GM23338 (cell line): ENCODE measurements at regions not wholly inside any gene's neighbourhood (a gene's known extent, or its start where the extent isn't known, plus 50 kb on each side); places are given as distances from the start of the nearest gene placed in this dataset.

ENCODE experiments used
- ATAC-seq: fragments of 200-7000 bp; cut with Tn5 transposase; 3 replicates; pipeline ENCODE4 v1.9.1; 2020
- DNase-seq: peaks from one replicate; pipeline ENCODE4 v3.0.0-alpha.2; 2015; ENCODE audit warnings: low spot score
- H2AFZ ChIP-seq: fragments of 200-600 bp; sonication (generic); 2 replicates; pipeline ENCODE4 v1.8.0; 2016; ENCODE audit warnings: antibody characterized with exemption, mild to moderate bottlenecking, moderate library complexity
- H3F3A ChIP-seq: fragments of 200-600 bp; sonication (generic); replicated peaks from 2 replicates; pipeline ENCODE4 v1.8.0; 2017; ENCODE audit warnings: antibody characterized with exemption, mixed run types, low read depth
- H3K27ac ChIP-seq: fragments of 200-600 bp; sonication (generic); 2 replicates; pipeline ENCODE4 v1.6.1; 2016; ENCODE audit warnings: low read depth
- H3K27me3 ChIP-seq: fragments of 200-600 bp; sonication (generic); 2 replicates; pipeline ENCODE4 v1.8.0; 2016; ENCODE audit warnings: mild to moderate bottlenecking, mixed run types, moderate library complexity; ENCODE audit not compliant: insufficient read depth
- H3K36me3 ChIP-seq: fragments of 200-600 bp; sonication (generic); 2 replicates; pipeline ENCODE4 v1.8.0; 2016; ENCODE audit warnings: mild to moderate bottlenecking; ENCODE audit not compliant: insufficient read depth
- H3K4me1 ChIP-seq: fragments of 200-600 bp; sonication (generic); 2 replicates; pipeline ENCODE4 v1.8.0; 2016; ENCODE audit warnings: mild to moderate bottlenecking, moderate library complexity; ENCODE audit not compliant: insufficient read depth
- H3K4me2 ChIP-seq: fragments of 200-600 bp; sonication (generic); 2 replicates; pipeline ENCODE4 v1.7.1; 2017; ENCODE audit warnings: mixed run types
- H3K4me3 ChIP-seq: fragments of 200-600 bp; sonication (generic); 2 replicates; pipeline ENCODE4 v1.6.1; 2016; ENCODE audit warnings: mixed run types
- H3K79me2 ChIP-seq: fragments of 200-600 bp; sonication (generic); replicated peaks from 2 replicates; pipeline ENCODE4 v1.8.0; 2017; ENCODE audit warnings: mild to moderate bottlenecking; ENCODE audit not compliant: insufficient read depth
- H3K9me2 ChIP-seq: fragments of 200-600 bp; sonication (generic); 2 replicates; pipeline ENCODE4 v1.8.0; 2017; ENCODE audit not compliant: insufficient read depth
- H4K20me1 ChIP-seq: fragments of 200-600 bp; sonication (generic); replicated peaks from 2 replicates; pipeline ENCODE4 v1.8.0; 2017; ENCODE audit warnings: mild to moderate bottlenecking; ENCODE audit not compliant: insufficient read depth
- H3K27ac Mint-ChIP-seq: 2 replicates; pipeline ENCODE4 v1.8.0; 2020; ENCODE audit warnings: inconsistent platforms, mild to moderate bottlenecking, moderate library complexity, mixed read lengths
- H3K27me3 Mint-ChIP-seq: 3 replicates; pipeline ENCODE4 v1.8.0; 2022; ENCODE audit warnings: low read depth, mild to moderate bottlenecking, moderate library complexity, mixed read lengths, inconsistent platforms; ENCODE audit not compliant: insufficient read depth, poor library complexity
- H3K36me3 Mint-ChIP-seq: 3 replicates; pipeline ENCODE4 v1.8.0; 2021; ENCODE audit warnings: low read depth, mild to moderate bottlenecking, inconsistent platforms, moderate library complexity, mixed read lengths
- H3K4me1 Mint-ChIP-seq: 3 replicates; pipeline ENCODE4 v1.8.0; 2020; ENCODE audit warnings: mild to moderate bottlenecking, inconsistent platforms, mixed read lengths
- H3K4me3 Mint-ChIP-seq: 3 replicates; pipeline ENCODE4 v1.8.0; 2021; ENCODE audit warnings: moderate library complexity, mild to moderate bottlenecking, inconsistent platforms, mixed read lengths
- H3K9me3 Mint-ChIP-seq: 3 replicates; pipeline ENCODE4 v1.8.0; 2020; ENCODE audit warnings: moderate library complexity, mild to moderate bottlenecking, inconsistent platforms, mixed read lengths
- CREB1 ChIP-seq: fragments of 250-450 bp; sonication (Bioruptor Pico); IDR thresholded peaks from 2 replicates; pipeline ENCODE4 v1.5.0; 2020; ENCODE audit warnings: low read depth, mild to moderate bottlenecking, moderate library complexity
- EZH2 ChIP-seq: fragments of 200-600 bp; sonication (generic); IDR thresholded peaks from one replicate; pipeline ENCODE4 v1.8.0; 2017; ENCODE audit warnings: antibody characterized with exemption, mild to moderate bottlenecking, low read depth; ENCODE audit not compliant: unreplicated experiment
- NANOG ChIP-seq: IDR thresholded peaks from 2 replicates; pipeline ENCODE4 v1.6.1; 2016; ENCODE audit warnings: antibody characterized with exemption, borderline replicate concordance
- POLR2AphosphoS5 ChIP-seq: IDR thresholded peaks from 2 replicates; pipeline ENCODE4 v1.6.1; 2016; ENCODE audit warnings: antibody characterized with exemption, low read depth
- STAT1 ChIP-seq: IDR thresholded peaks from one replicate; pipeline ENCODE4 v1.6.1; 2016; ENCODE audit warnings: antibody characterized with exemption; ENCODE audit not compliant: unreplicated experiment
- ZNF114 ChIP-seq: fragments of 250-450 bp; sonication (Bioruptor Pico); IDR thresholded peaks from 2 replicates; pipeline ENCODE4 v1.5.0; 2020; ENCODE audit warnings: mild to moderate bottlenecking, moderate library complexity
- ZNF331 ChIP-seq: fragments of 250-450 bp; sonication (Bioruptor Pico); IDR thresholded peaks from 2 replicates; pipeline ENCODE4 v1.5.0; 2020; ENCODE audit warnings: low read depth, mild to moderate bottlenecking, moderate library complexity
- TF ChIP-seq, protein P1 (sequence below): IDR thresholded peaks from 2 replicates; pipeline ENCODE4 v1.6.1; 2016; ENCODE audit warnings: antibody characterized with exemption
- TF ChIP-seq, protein P2 (sequence below): fragments of 250-450 bp; sonication (Bioruptor Pico); IDR thresholded peaks from 2 replicates; pipeline ENCODE4 v1.5.0; 2020; ENCODE audit warnings: mild to moderate bottlenecking, moderate library complexity
- TF ChIP-seq, protein P3 (sequence below), 2 experiments: fragments of 200-600 bp in 1 of 2; sonication (generic) in 1 of 2; conservative IDR thresholded peaks; 2 replicates each; pipeline versions ENCODE4 v1.5.1 to v1.6.1; 2016 to 2017; ENCODE audit warnings: antibody characterized with exemption in 2 of 2, low read depth in 2 of 2, mild to moderate bottlenecking in 2 of 2, moderate library complexity in 1 of 2
- TF ChIP-seq, protein P4 (sequence below): IDR thresholded peaks from one replicate; pipeline ENCODE4 v1.6.1; 2018; ENCODE audit warnings: antibody characterized with exemption; ENCODE audit not compliant: unreplicated experiment

DNA sequence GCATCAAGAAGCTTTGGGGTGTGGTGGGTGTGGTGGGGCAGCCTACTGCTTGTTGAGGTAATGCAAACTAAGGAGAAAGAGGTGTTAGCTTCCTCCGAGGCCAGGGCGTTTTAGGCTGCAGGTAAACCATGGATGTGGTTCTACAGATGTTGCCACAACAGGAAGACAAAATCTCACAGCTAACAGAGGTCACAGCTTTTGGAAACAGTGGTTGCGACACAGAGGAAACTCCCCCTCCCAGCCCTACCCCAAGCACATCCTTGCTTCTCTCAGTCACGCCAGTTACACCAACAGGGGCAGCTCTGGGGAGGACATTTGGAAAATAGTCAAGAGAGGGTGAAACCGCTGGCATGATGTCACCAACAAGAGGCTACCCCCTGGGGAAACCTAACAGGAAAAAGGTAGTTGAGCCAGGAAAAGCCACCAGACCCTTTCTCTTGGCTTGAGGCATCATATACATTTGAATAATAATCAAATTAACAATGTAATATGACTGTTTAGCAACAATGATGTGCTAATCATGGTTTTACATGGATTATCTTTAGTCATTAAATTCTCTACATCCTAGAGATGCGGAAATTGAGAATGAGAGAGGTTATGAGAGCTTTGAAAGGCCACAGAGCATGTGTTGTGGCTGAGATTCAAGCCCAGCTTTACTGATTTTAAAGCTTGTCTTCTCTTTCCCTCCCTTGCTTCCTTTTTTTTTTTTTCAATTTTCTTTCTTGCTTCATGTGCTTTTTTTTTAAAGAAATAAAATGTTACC is 82.2 kb upstream of the IL12B start (continued):
- TF ChIP-seq, protein P1, sequence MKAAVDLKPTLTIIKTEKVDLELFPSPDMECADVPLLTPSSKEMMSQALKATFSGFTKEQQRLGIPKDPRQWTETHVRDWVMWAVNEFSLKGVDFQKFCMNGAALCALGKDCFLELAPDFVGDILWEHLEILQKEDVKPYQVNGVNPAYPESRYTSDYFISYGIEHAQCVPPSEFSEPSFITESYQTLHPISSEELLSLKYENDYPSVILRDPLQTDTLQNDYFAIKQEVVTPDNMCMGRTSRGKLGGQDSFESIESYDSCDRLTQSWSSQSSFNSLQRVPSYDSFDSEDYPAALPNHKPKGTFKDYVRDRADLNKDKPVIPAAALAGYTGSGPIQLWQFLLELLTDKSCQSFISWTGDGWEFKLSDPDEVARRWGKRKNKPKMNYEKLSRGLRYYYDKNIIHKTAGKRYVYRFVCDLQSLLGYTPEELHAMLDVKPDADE, result no peak
- TF ChIP-seq NANOG (no peak), CREB1 (no peak)
- TF ChIP-seq, protein P2, sequence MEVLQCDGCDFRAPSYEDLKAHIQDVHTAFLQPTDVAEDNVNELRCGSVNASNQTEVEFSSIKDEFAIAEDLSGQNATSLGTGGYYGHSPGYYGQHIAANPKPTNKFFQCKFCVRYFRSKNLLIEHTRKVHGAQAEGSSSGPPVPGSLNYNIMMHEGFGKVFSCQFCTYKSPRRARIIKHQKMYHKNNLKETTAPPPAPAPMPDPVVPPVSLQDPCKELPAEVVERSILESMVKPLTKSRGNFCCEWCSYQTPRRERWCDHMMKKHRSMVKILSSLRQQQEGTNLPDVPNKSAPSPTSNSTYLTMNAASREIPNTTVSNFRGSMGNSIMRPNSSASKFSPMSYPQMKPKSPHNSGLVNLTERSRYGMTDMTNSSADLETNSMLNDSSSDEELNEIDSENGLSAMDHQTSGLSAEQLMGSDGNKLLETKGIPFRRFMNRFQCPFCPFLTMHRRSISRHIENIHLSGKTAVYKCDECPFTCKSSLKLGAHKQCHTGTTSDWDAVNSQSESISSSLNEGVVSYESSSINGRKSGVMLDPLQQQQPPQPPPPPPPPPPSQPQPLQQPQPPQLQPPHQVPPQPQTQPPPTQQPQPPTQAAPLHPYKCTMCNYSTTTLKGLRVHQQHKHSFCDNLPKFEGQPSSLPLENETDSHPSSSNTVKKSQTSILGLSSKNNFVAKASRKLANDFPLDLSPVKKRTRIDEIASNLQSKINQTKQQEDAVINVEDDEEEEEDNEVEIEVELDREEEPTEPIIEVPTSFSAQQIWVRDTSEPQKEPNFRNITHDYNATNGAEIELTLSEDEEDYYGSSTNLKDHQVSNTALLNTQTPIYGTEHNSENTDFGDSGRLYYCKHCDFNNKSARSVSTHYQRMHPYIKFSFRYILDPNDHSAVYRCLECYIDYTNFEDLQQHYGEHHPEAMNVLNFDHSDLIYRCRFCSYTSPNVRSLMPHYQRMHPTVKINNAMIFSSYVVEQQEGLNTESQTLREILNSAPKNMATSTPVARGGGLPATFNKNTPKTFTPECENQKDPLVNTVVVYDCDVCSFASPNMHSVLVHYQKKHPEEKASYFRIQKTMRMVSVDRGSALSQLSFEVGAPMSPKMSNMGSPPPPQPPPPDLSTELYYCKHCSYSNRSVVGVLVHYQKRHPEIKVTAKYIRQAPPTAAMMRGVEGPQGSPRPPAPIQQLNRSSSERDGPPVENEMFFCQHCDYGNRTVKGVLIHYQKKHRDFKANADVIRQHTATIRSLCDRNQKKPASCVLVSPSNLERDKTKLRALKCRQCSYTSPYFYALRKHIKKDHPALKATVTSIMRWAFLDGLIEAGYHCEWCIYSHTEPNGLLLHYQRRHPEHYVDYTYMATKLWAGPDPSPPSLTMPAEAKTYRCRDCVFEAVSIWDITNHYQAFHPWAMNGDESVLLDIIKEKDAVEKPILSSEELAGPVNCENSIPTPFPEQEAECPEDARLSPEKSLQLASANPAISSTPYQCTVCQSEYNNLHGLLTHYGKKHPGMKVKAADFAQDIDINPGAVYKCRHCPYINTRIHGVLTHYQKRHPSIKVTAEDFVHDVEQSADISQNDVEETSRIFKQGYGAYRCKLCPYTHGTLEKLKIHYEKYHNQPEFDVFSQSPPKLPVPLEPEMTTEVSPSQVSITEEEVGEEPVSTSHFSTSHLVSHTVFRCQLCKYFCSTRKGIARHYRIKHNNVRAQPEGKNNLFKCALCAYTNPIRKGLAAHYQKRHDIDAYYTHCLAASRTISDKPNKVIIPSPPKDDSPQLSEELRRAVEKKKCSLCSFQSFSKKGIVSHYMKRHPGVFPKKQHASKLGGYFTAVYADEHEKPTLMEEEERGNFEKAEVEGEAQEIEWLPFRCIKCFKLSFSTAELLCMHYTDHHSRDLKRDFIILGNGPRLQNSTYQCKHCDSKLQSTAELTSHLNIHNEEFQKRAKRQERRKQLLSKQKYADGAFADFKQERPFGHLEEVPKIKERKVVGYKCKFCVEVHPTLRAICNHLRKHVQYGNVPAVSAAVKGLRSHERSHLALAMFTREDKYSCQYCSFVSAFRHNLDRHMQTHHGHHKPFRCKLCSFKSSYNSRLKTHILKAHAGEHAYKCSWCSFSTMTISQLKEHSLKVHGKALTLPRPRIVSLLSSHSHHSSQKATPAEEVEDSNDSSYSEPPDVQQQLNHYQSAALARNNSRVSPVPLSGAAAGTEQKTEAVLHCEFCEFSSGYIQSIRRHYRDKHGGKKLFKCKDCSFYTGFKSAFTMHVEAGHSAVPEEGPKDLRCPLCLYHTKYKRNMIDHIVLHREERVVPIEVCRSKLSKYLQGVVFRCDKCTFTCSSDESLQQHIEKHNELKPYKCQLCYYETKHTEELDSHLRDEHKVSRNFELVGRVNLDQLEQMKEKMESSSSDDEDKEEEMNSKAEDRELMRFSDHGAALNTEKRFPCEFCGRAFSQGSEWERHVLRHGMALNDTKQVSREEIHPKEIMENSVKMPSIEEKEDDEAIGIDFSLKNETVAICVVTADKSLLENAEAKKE, result no peak

DNA sequence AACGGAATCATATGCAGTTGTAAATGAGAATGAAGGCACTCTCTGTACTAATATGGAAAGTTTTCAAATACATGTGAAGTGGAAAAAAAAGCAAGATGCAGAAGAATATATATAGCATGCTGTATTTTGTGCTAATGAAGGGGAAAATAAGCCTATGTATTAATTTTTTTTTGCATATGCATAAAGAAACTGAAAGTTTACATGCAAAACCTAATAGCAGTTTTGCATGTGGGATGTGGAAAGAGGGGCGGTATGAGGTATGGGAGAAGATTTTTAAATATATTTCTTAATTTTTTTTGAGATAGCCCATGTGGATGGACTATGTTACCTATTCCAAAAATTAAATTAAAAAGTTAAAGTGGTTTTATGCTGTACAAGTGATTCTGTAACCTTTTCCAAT is 83.7 kb upstream of the IL12B start:
- no peaks in the 10 kb centered on the region for H3K36me3 ChIP-seq
- no peaks in the 10 kb centered on the region for H4K20me1 ChIP-seq
- Mint-ChIP-seq H3K27me3 (no peaks in the 10 kb centered on the region), H3K4me1 (peaks cover 30% of the 10 kb centered on the region), H3K4me3 (no peak overlapping the region), H3K9me3 (no peaks in the 10 kb centered on the region), H3K36me3 (no peaks in the 10 kb centered on the region), H3K27ac (no peak overlapping the region)
- H3K9me2 ChIP-seq, result no peaks in the 10 kb centered on the region
- TF ChIP-seq, protein P3, sequence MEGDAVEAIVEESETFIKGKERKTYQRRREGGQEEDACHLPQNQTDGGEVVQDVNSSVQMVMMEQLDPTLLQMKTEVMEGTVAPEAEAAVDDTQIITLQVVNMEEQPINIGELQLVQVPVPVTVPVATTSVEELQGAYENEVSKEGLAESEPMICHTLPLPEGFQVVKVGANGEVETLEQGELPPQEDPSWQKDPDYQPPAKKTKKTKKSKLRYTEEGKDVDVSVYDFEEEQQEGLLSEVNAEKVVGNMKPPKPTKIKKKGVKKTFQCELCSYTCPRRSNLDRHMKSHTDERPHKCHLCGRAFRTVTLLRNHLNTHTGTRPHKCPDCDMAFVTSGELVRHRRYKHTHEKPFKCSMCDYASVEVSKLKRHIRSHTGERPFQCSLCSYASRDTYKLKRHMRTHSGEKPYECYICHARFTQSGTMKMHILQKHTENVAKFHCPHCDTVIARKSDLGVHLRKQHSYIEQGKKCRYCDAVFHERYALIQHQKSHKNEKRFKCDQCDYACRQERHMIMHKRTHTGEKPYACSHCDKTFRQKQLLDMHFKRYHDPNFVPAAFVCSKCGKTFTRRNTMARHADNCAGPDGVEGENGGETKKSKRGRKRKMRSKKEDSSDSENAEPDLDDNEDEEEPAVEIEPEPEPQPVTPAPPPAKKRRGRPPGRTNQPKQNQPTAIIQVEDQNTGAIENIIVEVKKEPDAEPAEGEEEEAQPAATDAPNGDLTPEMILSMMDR (conservative IDR thresholded peaks at IDR 0.05; ENCODE audit: low read depth in 2 of 2), result no peak
- no peak for TF ChIP-seq CREB1
- no peak for TF ChIP-seq ZNF331 (CRISPR knock-in tag)
- TF ChIP-seq STAT1, result no peak
- TF ChIP-seq EZH2, result no peak
- no peak for TF ChIP-seq ZNF114 (CRISPR knock-in tag)
- TF ChIP-seq POLR2AphosphoS5, result no peak
- TF ChIP-seq NANOG, result no peak
- TF ChIP-seq, protein P4, sequence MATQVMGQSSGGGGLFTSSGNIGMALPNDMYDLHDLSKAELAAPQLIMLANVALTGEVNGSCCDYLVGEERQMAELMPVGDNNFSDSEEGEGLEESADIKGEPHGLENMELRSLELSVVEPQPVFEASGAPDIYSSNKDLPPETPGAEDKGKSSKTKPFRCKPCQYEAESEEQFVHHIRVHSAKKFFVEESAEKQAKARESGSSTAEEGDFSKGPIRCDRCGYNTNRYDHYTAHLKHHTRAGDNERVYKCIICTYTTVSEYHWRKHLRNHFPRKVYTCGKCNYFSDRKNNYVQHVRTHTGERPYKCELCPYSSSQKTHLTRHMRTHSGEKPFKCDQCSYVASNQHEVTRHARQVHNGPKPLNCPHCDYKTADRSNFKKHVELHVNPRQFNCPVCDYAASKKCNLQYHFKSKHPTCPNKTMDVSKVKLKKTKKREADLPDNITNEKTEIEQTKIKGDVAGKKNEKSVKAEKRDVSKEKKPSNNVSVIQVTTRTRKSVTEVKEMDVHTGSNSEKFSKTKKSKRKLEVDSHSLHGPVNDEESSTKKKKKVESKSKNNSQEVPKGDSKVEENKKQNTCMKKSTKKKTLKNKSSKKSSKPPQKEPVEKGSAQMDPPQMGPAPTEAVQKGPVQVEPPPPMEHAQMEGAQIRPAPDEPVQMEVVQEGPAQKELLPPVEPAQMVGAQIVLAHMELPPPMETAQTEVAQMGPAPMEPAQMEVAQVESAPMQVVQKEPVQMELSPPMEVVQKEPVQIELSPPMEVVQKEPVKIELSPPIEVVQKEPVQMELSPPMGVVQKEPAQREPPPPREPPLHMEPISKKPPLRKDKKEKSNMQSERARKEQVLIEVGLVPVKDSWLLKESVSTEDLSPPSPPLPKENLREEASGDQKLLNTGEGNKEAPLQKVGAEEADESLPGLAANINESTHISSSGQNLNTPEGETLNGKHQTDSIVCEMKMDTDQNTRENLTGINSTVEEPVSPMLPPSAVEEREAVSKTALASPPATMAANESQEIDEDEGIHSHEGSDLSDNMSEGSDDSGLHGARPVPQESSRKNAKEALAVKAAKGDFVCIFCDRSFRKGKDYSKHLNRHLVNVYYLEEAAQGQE, result no peak
- peaks cover 9% of the 10 kb centered on the region for H3K4me1 ChIP-seq
- no peaks in the 10 kb centered on the region for H3F3A ChIP-seq
- no peak for DNase-seq
- H2AFZ ChIP-seq, result no peak overlapping the region
- no peak overlapping the region for H3K4me2 ChIP-seq
- no peaks in the 10 kb centered on the region for H3K27me3 ChIP-seq
- no peak for ATAC-seq
- H3K27ac ChIP-seq, result no peak overlapping the region
- H3K79me2 ChIP-seq, result no peaks in the 10 kb centered on the region
- H3K4me3 ChIP-seq, result no peak overlapping the region
